Keratinocyte (primary cell): ENCODE measurements at regions not wholly inside any gene's neighbourhood (a gene's known extent, or its start where the extent isn't known, plus 50 kb on each side); places are given as distances from the start of the nearest gene placed in this dataset.

Source experiments
- DNase-seq: peaks from one replicate; pipeline ENCODE4 v3.0.0-alpha.2; 2011; ENCODE audit warnings: low read depth, missing footprints, low spot score
- FAIRE-seq: peaks from 2 replicates; lab custom pipeline; 2011; peaks lifted over from hg19 to GRCh38; lab: Jason Lieb, UNC
- H2AFZ ChIP-seq: 2 replicates; pipeline ENCODE4 v1.6.0; 2012; ENCODE audit warnings: low read length, control low read depth, inconsistent platforms; ENCODE audit not compliant: control insufficient read depth
- H3K27ac ChIP-seq: 2 replicates; pipeline ENCODE4 v1.5.1; 2011; ENCODE audit warnings: low read length; ENCODE audit not compliant: control insufficient read depth, insufficient read depth
- H3K27me3 ChIP-seq: 3 replicates; pipeline ENCODE4 v1.6.0; 2011; ENCODE audit warnings: low read length; ENCODE audit not compliant: control insufficient read depth, insufficient read depth; ENCODE audit errors: extremely low read depth
- H3K36me3 ChIP-seq, 2 experiments: 2 replicates in 1 of 2; 3 replicates in 1 of 2; pipeline ENCODE4 v1.5.1; 2011; ENCODE audit warnings: low read length in 2 of 2, mild to moderate bottlenecking in 1 of 2; ENCODE audit not compliant: control insufficient read depth in 2 of 2, insufficient read depth in 2 of 2; ENCODE audit errors: extremely low read depth in 1 of 2
- H3K4me1 ChIP-seq: 3 replicates; pipeline ENCODE4 v1.5.1; 2011; ENCODE audit warnings: low read length; ENCODE audit not compliant: control insufficient read depth, insufficient read depth; ENCODE audit errors: extremely low read depth
- H3K4me2 ChIP-seq: 3 replicates; pipeline ENCODE4 v1.6.0; 2011; ENCODE audit warnings: low read depth, low read length; ENCODE audit not compliant: control insufficient read depth, insufficient read depth; ENCODE audit errors: extremely low read depth
- H3K4me3 ChIP-seq, 3 experiments: fragments of 200-600 bp in 1 of 3; sonication (generic) in 1 of 3; 2 replicates in 2 of 3; 3 replicates in 1 of 3; pipeline ENCODE4 v1.5.1; 2011 to 2016; ENCODE audit warnings: low read length in 3 of 3, mild to moderate bottlenecking in 3 of 3, control low read depth in 2 of 3, inconsistent platforms in 1 of 3, low read depth in 1 of 3, mixed read lengths in 1 of 3, mixed run types in 1 of 3, moderate library complexity in 1 of 3; ENCODE audit not compliant: control insufficient read depth in 2 of 3, insufficient read depth in 2 of 3; ENCODE audit errors: extremely low read depth in 1 of 3
- H3K79me2 ChIP-seq: 2 replicates; pipeline ENCODE4 v1.6.0; 2012; ENCODE audit warnings: low read length; ENCODE audit not compliant: control insufficient read depth, insufficient read depth
- H3K9ac ChIP-seq: 3 replicates; pipeline ENCODE4 v1.6.0; 2011; ENCODE audit warnings: low read length; ENCODE audit not compliant: control insufficient read depth, insufficient read depth; ENCODE audit errors: extremely low read depth
- H3K9me1 ChIP-seq: 3 replicates; pipeline ENCODE4 v1.6.0; 2011; ENCODE audit warnings: low read length; ENCODE audit not compliant: control insufficient read depth, insufficient read depth; ENCODE audit errors: extremely low read depth
- H3K9me3 ChIP-seq: 2 replicates; pipeline ENCODE4 v1.5.1; 2012; ENCODE audit warnings: low read depth, low read length; ENCODE audit not compliant: control insufficient read depth
- H4K20me1 ChIP-seq: 3 replicates; pipeline ENCODE4 v1.6.0; 2011; ENCODE audit warnings: low read length; ENCODE audit not compliant: control insufficient read depth, insufficient read depth; ENCODE audit errors: extremely low read depth
- CTCF ChIP-seq, 3 experiments: IDR thresholded peaks in 1 of 3; conservative IDR thresholded peaks in 1 of 3; optimal IDR thresholded peaks in 1 of 3; 2 replicates in 2 of 3; 3 replicates in 1 of 3; pipeline versions ENCODE3 to v1.5.1; 2011; ENCODE audit warnings: low read length in 3 of 3, mild to moderate bottlenecking in 3 of 3, moderate library complexity in 2 of 3, control low read depth in 1 of 3, inconsistent platforms in 1 of 3; ENCODE audit not compliant: insufficient read depth in 2 of 3; ENCODE audit errors: extremely low read depth in 1 of 3
- EZH2 ChIP-seq: IDR thresholded peaks from one replicate; pipeline ENCODE4 v1.6.1; 2012; ENCODE audit warnings: inconsistent platforms, mild to moderate bottlenecking, low read length, moderate library complexity
- dilution Hi-C: fragments of 300-500 bp; cut with MboI; formaldehyde crosslinking; loops from one replicate; pipeline ENCODE4 v1.7.0; 2020; ENCODE audit warnings: low sequenced_read_pairs; ENCODE audit not compliant: extremely low pct_ligation_motif_present

- no peak for TF ChIP-seq CTCF (optimal IDR thresholded peaks at IDR 0.05 in 1 of 3, IDR thresholded peaks at IDR 0.05 in 1 of 3, conservative IDR thresholded peaks at IDR 0.05 in 1 of 3; ENCODE audit: extremely low read depth in 1 of 3, insufficient read depth in 2 of 3, low read length in 3 of 3)
- TF ChIP-seq EZH2 = no peak
- Histone ChIP-seq H3K27me3 (no peaks in the 10 kb centered on the region), H3K4me1 (peaks cover 8% of the 10 kb centered on the region), H3K4me2 (no peak overlapping the region), H3K9me3 (no peaks in the 10 kb centered on the region), H3K36me3 (no peaks in the 10 kb centered on the region), H3K79me2 (no peaks in the 10 kb centered on the region), H3K9ac (no peak overlapping the region), H4K20me1 (no peaks in the 10 kb centered on the region), H2AFZ (no peak overlapping the region), H3K27ac (no peak overlapping the region), H3K4me3 (no peak overlapping the region), H3K9me1 (no peaks in the 10 kb centered on the region)
- no peak for FAIRE-seq
- no peak for DNase-seq
- dilution Hi-C loops = no loop called here
Measured at GRCh38 chr2:207279520-207279919, 113.8 kb upstream of the KLF7 start.

GRCh38 chr2:207281436-207281835 is 115.7 kb upstream of the KLF7 start:
- H3K4me3 ChIP-seq = no peak overlapping the region
- dilution Hi-C loops = no loop called here
- no peaks in the 10 kb centered on the region for H3K9me3 ChIP-seq
- TF ChIP-seq EZH2 (no peak), CTCF (optimal IDR thresholded peaks at IDR 0.05 in 1 of 3, IDR thresholded peaks at IDR 0.05 in 1 of 3, conservative IDR thresholded peaks at IDR 0.05 in 1 of 3; ENCODE audit: extremely low read depth in 1 of 3, insufficient read depth in 2 of 3, low read length in 3 of 3) (no peak)
- no peak for FAIRE-seq
- H3K79me2 ChIP-seq = no peaks in the 10 kb centered on the region
- no peak overlapping the region for H3K4me2 ChIP-seq
- H4K20me1 ChIP-seq = no peaks in the 10 kb centered on the region
- DNase-seq = no peak
- no peaks in the 10 kb centered on the region for H3K9me1 ChIP-seq
- H3K36me3 ChIP-seq = no peaks in the 10 kb centered on the region
- H3K9ac ChIP-seq = no peak overlapping the region
- peaks cover 19% of the 10 kb centered on the region for H3K4me1 ChIP-seq
- H3K27me3 ChIP-seq = no peaks in the 10 kb centered on the region
- H2AFZ ChIP-seq = no peak overlapping the region
- H3K27ac ChIP-seq = no peak overlapping the region
